Left lung (tissue), 4 donors: ENCODE measurements at regions not wholly inside any gene's neighbourhood (a gene's known extent, or its start where the extent isn't known, plus 50 kb on each side); places are given as distances from the start of the nearest gene placed in this dataset.

Experiments
- ATAC-seq: fragments of 200-7000 bp; cut with Tn5 transposase; one replicate; pipeline ENCODE4 v1.9.1; 2020; ENCODE audit warnings: moderate library complexity
- DNase-seq, 4 donors: peaks; one replicate each; pipeline ENCODE4 v3.0.0-alpha.2; 2013 to 2020
- H3K27ac ChIP-seq, 2 donors: fragments of 200-600 bp; sonication (generic) in 1 of 2; one replicate each; pipeline versions ENCODE4 v1.5.0 to v1.8.0; 2020 to 2021
- H3K27me3 ChIP-seq, 2 donors: fragments of 200-600 bp; sonication (generic) in 1 of 2; one replicate each; pipeline versions ENCODE4 v1.5.0 to v1.8.0; 2020 to 2021
- H3K36me3 ChIP-seq, 2 donors: fragments of 200-600 bp; sonication (generic) in 1 of 2; one replicate each; pipeline versions ENCODE4 v1.5.0 to v1.8.0; 2020 to 2021
- H3K4me1 ChIP-seq, 2 donors: fragments of 200-600 bp; one replicate each; pipeline ENCODE4 v1.8.0; 2021
- H3K4me3 ChIP-seq, 2 donors: fragments of 200-600 bp; sonication (generic) in 1 of 2; one replicate each; pipeline versions ENCODE4 v1.5.0 to v1.8.0; 2020 to 2021; ENCODE audit warnings: mild to moderate bottlenecking in 1 of 2
- H3K9me3 ChIP-seq, 2 donors: fragments of 200-600 bp; sonication (generic) in 1 of 2; one replicate each; pipeline versions ENCODE4 v1.5.0 to v1.8.0; 2020 to 2021
- CTCF ChIP-seq, 2 donors: fragments of 200-600 bp; sonication (generic) in 1 of 2; IDR thresholded peaks; one replicate each; pipeline versions ENCODE4 v1.5.0 to v1.8.0; 2021; ENCODE audit warnings: antibody characterized with exemption in 2 of 2
- intact Hi-C, 2 donors: fragments of 100-400 bp; cut with DNase I; formaldehyde crosslinking; loops; one replicate each; pipeline versions ENCODE4 v1.11.2 to v1.14.2; 2022
- donor health status: DM: no; HTN: yes; CAD: no.
- donor health status: DM: no; HTN: no; CAD: no.

GRCh38 chr6:159617444-159617843, 75.6 kb downstream of the SOD2 start:
- ATAC-seq, result no peak

GRCh38 chr6:159616456-159616855, 76.6 kb downstream of the SOD2 start:
- intact Hi-C loops, result no loop called here
- no peak for ATAC-seq
- no peak for DNase-seq

More at GRCh38 chr6:159617444-159617843, 75.6 kb downstream of the SOD2 start:
- no peak for TF ChIP-seq CTCF (IDR thresholded peaks at IDR 0.05)
- H3K4me1 ChIP-seq, result no peaks in the 10 kb centered on the region
- no peak overlapping the region for H3K4me3 ChIP-seq
- peaks cover 0 to 42% of the 10 kb centered on the region in 2 donors for H3K9me3 ChIP-seq
- H3K27ac ChIP-seq, result no peak overlapping the region
- H3K27me3 ChIP-seq, result no peaks in the 10 kb centered on the region
- peaks cover 0 to 9% of the 10 kb centered on the region in 2 donors for H3K36me3 ChIP-seq
- intact Hi-C loops, result no loop called here
- no peak for DNase-seq

GRCh38 chr6:159615918-159616317, 77.1 kb downstream of the SOD2 start:
- Histone ChIP-seq H3K9me3 (peaks cover 0 to 42% of the 10 kb centered on the region in 2 donors), H3K27me3 (no peaks in the 10 kb centered on the region), H3K27ac (no peak overlapping the region), H3K4me3 (no peak overlapping the region), H3K36me3 (peaks cover 0 to 9% of the 10 kb centered on the region in 2 donors), H3K4me1 (no peaks in the 10 kb centered on the region)
- intact Hi-C loops, result no loop called here
- ATAC-seq, result no peak
- no peak for DNase-seq
- TF ChIP-seq CTCF (IDR thresholded peaks at IDR 0.05), result no peak

More at GRCh38 chr6:159616456-159616855, 76.6 kb downstream of the SOD2 start:
- H3K9me3 ChIP-seq, result peaks cover 0 to 42% of the 10 kb centered on the region in 2 donors
- peaks cover 0 to 9% of the 10 kb centered on the region in 2 donors for H3K36me3 ChIP-seq
- no peaks in the 10 kb centered on the region for H3K4me1 ChIP-seq
- H3K4me3 ChIP-seq, result no peak overlapping the region
- TF ChIP-seq CTCF (IDR thresholded peaks at IDR 0.05), result no peak
- no peak overlapping the region for H3K27ac ChIP-seq
- no peaks in the 10 kb centered on the region for H3K27me3 ChIP-seq

GRCh38 chr6:159610881-159611280, 82.2 kb downstream of the SOD2 start:
- Histone ChIP-seq H3K4me1 (no peaks in the 10 kb centered on the region), H3K4me3 (no peak overlapping the region), H3K9me3 (peaks cover 0 to 18% of the 10 kb centered on the region in 2 donors), H3K36me3 (no peaks in the 10 kb centered on the region), H3K27ac (no peak overlapping the region), H3K27me3 (no peaks in the 10 kb centered on the region)
- intact Hi-C loops, result no loop called here
- DNase-seq (no peak), ATAC-seq (no peak)
- TF ChIP-seq CTCF (IDR thresholded peaks at IDR 0.05), result no peak

- ATAC-seq, result no peak
- H3K27ac ChIP-seq, result no peak overlapping the region
- H3K4me3 ChIP-seq, result no peak overlapping the region
- no peak for TF ChIP-seq CTCF (IDR thresholded peaks at IDR 0.05)
- intact Hi-C loops, result no loop called here
- H3K4me1 ChIP-seq, result no peaks in the 10 kb centered on the region
- no peaks in the 10 kb centered on the region for H3K36me3 ChIP-seq
- no peaks in the 10 kb centered on the region for H3K27me3 ChIP-seq
- H3K9me3 ChIP-seq, result peaks cover 0 to 7% of the 10 kb centered on the region in 2 donors
- no peak for DNase-seq
These were observed 83.3 kb downstream of the SOD2 start for GRCh38 chr6:159609652-159610178.
